ENCODE measurements at regions not wholly inside any gene's neighbourhood (a gene's known extent, or its start where the extent isn't known, plus 50 kb on each side); places are given as distances from the start of the nearest gene placed in this dataset.
A peak's percentile ranks its signal among the peaks of the same experiment; 100 is the strongest.
"Not testable (repeated sequence)": the region's sequence is repeated elsewhere in the genome, so short reads cannot be mapped to it uniquely, and the experiment has no call there.

- TF ChIP-seq CTCF (conservative IDR thresholded peaks at IDR 0.05) = no peak
- DNase-seq (ENCODE audit: extremely low spot score, unreplicated experiment) = no peak
- Mint-ChIP-seq H3K27ac (peak overlapping the region; percentile 50), H3K9me3 (no peaks in the 10 kb centered on the region), H3K4me3 (peak overlapping the region; percentile 39), H3K36me3 (no peaks in the 10 kb centered on the region), H3K4me1 (ENCODE audit: unreplicated experiment) (peaks cover 28% of the 10 kb centered on the region), H3K27me3 (no peaks in the 10 kb centered on the region)
These were observed 827.7 kb downstream of the TNS3 start for GRCh38 chr7:46754140-46754720.

DNA sequence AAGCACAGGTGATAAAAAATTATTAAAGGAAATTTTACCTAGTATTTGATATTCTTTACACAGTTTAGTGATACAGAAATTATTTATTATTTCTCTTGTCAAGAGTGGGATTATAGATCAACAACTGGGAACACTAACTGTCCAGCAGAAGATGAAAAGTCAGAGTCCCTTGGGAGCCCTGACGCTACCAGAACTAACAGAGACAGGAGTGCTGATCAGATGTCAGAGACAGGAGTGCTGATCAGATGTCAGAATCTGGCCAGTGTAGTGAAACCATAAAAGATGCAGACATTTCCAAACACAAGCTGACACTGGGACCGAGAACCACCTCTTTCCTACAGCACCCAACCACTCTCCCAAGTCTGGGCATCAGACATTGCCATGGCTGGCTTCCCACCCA lies 828.2 kb downstream of the TNS3 start:
- H3K4me3 Mint-ChIP-seq = no peak overlapping the region
- no peaks in the 10 kb centered on the region for H3K36me3 Mint-ChIP-seq
- no peak for TF ChIP-seq CTCF (conservative IDR thresholded peaks at IDR 0.05)
- no peaks in the 10 kb centered on the region for H3K27me3 Mint-ChIP-seq
- H3K27ac Mint-ChIP-seq = peak overlapping the region; percentile 23
- no peak for DNase-seq (ENCODE audit: extremely low spot score, unreplicated experiment)
- H3K9me3 Mint-ChIP-seq = no peaks in the 10 kb centered on the region
- peaks cover 28% of the 10 kb centered on the region for H3K4me1 Mint-ChIP-seq (ENCODE audit: unreplicated experiment)

DNA sequence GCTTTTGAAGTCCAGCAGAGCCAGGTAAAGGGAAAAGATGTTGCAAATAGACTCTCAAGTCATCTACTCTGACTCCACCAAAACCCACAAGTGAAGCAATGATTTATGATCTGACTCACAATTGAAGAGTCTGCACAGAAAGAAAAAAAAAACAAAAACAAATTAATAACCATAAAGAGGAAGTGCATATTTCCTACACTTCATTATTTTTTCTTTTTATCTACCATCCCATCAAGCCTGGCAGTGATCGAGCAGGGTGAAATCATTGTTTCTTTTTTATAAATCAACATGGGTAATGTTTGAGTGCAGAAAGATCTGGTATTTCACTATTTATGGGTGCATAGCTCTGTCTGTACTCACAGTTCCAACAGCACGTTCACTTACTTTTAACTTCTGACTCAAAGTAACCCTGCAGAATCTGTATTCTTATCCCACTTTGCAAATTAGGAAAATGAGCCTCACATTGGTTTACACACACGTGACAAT lies 829.0 kb downstream of the TNS3 start:
- Mint-ChIP-seq H3K27ac (no peak overlapping the region), H3K36me3 (no peaks in the 10 kb centered on the region), H3K4me3 (peak overlapping the region; percentile 17), H3K9me3 (no peaks in the 10 kb centered on the region), H3K27me3 (no peaks in the 10 kb centered on the region), H3K4me1 (ENCODE audit: unreplicated experiment) (peaks cover 28% of the 10 kb centered on the region)
- DNase-seq (ENCODE audit: extremely low spot score, unreplicated experiment) = no peak
- no peak for TF ChIP-seq CTCF (conservative IDR thresholded peaks at IDR 0.05)

DNA sequence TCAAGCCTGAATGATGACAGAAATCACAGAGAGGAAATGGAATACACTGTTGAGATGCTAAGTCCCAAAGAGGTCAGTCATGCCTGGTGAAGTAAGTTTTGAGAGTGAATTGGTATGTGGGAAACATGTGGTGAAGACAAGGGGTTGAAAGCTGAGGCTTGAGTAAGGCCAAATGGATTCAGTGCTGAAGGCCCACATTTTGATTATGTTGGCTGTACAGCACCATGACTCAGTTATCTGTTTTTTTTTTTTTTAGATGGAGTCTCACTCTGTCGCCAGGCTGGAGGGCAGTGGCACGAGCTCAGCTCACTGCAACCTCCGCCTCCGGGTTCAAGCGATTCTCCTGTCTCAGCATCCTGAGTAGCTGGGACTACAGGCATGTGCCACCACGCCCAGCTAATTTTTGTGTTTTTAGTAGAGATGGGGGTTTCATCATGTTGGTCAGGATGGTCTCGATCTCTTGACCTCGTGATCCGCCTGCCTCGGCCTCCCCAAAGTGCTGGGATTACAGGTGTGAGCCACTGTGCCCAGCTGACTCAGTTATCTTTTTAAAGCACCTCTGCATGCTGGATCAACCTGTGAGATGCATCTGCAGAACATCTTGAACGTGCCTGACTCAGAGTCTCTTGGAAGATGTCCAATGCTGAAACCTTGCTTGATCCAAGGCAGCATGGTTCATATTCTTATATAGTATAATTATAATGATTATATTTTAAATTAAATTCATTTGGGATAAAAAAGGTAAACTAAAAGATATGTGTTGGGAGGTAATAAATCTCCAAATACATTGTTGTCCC lies 829.8 kb downstream of the TNS3 start:
- not testable (repeated sequence) for H3K9me3 Mint-ChIP-seq; H3K27me3 Mint-ChIP-seq; H3K36me3 Mint-ChIP-seq; H3K27ac Mint-ChIP-seq; H3K4me3 Mint-ChIP-seq; DNase-seq (ENCODE audit: extremely low spot score, unreplicated experiment)
- peaks cover 28% of the 10 kb centered on the region for H3K4me1 Mint-ChIP-seq (ENCODE audit: unreplicated experiment)

DNA sequence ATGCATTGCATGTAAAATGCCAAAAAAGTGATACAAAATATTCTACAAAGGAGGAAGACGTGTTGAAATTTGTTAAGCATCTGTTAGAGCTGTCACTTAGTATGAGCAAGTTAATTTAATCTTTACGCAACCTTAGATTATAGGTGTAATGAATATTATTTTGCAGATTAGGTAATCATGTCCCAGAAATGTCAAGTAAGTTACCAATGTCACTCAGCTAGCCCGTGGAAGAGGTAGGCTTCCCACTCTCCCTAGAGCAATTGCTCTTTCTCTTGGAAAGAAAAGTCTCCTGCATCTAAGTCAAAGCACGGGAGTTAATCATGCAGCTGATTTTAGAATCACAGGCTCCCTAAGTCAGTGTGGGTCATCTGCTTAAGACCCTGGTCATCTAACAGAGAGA lies 830.4 kb upstream of the IGFBP3 start:
- H3K4me3 Mint-ChIP-seq = no peak overlapping the region
- H3K9me3 Mint-ChIP-seq = no peaks in the 10 kb centered on the region
- H3K27me3 Mint-ChIP-seq = no peaks in the 10 kb centered on the region
- TF ChIP-seq CTCF (conservative IDR thresholded peaks at IDR 0.05) = no peak
- peaks cover 28% of the 10 kb centered on the region for H3K4me1 Mint-ChIP-seq (ENCODE audit: unreplicated experiment)
- no peak overlapping the region for H3K27ac Mint-ChIP-seq
- H3K36me3 Mint-ChIP-seq = no peaks in the 10 kb centered on the region
- no peak for DNase-seq (ENCODE audit: extremely low spot score, unreplicated experiment)

DNA sequence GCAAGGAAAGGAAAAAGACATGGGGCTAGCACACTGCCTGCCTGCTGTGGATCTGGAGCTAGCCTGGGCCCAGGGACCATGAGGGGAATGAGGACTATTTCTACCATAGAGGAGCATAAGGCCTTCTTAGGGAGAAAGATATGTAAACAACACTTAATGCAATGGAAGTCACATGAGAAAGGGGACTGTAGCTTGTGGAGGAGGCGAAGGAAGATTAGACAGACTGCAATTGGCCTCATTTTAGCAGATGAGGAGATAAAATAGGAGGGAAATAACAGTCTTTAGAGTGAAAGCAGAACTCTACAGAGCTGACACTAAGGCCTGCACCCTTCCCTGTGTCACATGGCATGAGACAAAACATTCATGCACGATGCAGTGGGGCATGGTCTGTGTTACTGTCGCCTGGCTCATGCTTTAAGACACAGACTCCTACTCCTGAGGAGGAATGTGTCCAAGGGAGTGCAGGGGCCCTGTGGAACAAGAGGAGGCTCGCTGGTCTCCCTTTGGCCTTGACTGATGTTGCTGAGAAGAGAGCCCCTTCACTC lies 829.3 kb upstream of the IGFBP3 start:
- no peaks in the 10 kb centered on the region for H3K9me3 Mint-ChIP-seq
- no peaks in the 10 kb centered on the region for H3K27me3 Mint-ChIP-seq
- H3K4me1 Mint-ChIP-seq (ENCODE audit: unreplicated experiment) = peaks cover 28% of the 10 kb centered on the region
- no peak overlapping the region for H3K27ac Mint-ChIP-seq
- DNase-seq (ENCODE audit: extremely low spot score, unreplicated experiment) = no peak
- no peak for TF ChIP-seq CTCF (conservative IDR thresholded peaks at IDR 0.05)
- no peaks in the 10 kb centered on the region for H3K36me3 Mint-ChIP-seq
- H3K4me3 Mint-ChIP-seq = no peak overlapping the region
